NCI-H2029 (cell line): ENCODE measurements at regions not wholly inside any gene's neighbourhood (a gene's known extent, or its start where the extent isn't known, plus 50 kb on each side); places are given as distances from the start of the nearest gene placed in this dataset.
"Not testable (repeated sequence)": the region's sequence is repeated elsewhere in the genome, so short reads cannot be mapped to it uniquely, and the experiment has no call there.

Source experiments
- DNase-seq: peaks from one replicate; lab custom pipeline; 2025; lab: John Stamatoyannopoulos, UW

- not testable (repeated sequence) for DNase-seq
Observed at GRCh38 chr1:203998571-203998970, 74.3 kb upstream of the SOX13 start.

DNA sequence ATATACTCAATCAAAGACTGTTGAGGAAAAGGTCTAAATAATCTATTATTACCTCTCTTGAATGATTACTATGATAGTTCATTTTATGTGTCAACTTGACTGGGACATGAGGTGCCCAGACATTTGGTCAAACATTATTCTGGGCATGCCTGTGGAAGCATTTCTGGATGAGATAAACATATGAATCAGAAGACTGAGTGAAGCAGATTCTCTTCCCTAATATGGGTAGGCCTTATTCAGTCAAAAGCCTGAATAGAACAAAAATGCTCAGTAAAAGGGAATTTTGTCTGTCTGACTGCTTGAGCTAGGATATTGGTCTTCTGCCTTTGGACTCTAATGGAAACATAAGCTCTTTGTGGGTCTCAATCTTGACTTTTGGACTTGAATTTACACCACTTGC is 73.3 kb upstream of the SOX13 start:
- no peak for DNase-seq

GRCh38 chr1:204001166-204001901 is 71.6 kb upstream of the SOX13 start:
- no peak for DNase-seq

DNA sequence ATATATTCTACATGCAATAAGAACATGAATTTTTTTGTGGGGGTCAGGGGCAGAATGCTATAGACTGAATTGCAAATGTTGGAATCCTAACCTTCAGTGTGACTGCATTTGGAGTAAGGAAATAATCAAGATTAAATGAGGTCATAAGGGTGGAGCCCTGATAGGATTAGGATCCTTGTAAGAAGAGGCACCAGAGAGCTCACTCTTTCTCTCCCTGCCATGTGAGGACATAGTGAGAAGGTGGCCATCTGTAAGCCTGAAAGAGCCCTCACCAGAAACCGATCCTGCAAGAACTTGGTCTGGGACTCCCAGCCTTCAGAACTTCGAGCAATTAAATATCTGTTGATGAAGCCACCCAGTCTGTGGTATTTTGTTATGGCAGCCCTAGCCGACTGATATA is 70.3 kb upstream of the SOX13 start:
- DNase-seq, result no peak

- DNase-seq, result no peak
Observed at GRCh38 chr1:204003536-204003935, 69.4 kb upstream of the SOX13 start.

GRCh38 chr1:204011426-204011825 is 61.5 kb upstream of the SOX13 start:
- DNase-seq, result no peak

DNA sequence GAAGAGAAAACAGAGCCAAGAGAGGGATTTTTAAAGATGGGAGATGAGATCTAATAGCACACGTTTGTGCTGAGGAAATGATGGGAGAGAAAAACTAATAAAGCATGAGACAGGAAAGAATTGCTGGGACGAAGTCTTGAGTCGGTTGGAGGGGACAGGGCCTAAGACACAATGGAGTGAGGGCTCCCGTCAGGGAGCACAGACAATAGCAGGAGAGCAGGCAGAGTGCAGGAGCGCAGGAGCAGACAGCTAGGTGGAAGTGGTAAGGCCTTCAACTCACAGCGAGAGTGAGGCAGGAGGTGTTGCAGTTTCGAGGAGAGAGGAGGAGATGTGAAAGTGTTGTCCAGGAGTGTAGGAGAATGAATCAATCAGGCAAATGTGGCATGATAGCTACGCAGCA is 59.9 kb upstream of the SOX13 start:
- DNase-seq, result no peak

DNA sequence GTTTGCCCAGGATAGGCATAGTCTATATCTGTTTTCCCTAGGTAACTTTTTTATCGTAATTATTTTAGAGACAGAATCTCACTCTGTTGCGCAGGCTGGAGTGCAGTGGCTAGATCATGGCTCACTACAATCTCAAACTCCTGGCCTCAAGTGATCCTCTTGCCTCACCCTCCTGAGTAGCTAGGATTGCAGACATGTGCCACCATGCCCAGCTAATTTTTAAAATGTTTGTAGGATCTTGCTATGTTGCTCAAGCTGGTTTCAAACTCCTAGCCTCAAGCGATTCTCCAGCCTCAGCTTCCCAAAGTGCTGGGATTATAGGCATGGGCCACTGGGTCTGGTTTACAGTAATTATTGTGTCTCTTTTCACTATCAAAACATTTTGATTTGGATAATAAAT is 58.6 kb upstream of the SOX13 start:
- DNase-seq, result no peak

GRCh38 chr1:204014961-204015360 is 58.0 kb upstream of the SOX13 start:
- DNase-seq, result not testable (repeated sequence)

- no peak for DNase-seq
Observed at GRCh38 chr1:204017032-204017431, 55.9 kb upstream of the SOX13 start.

GRCh38 chr1:204018460-204018859 is 54.5 kb upstream of the SOX13 start:
- no peak for DNase-seq
